Midbrain (tissue), 1 donor: ENCODE measurements at regions not wholly inside any gene's neighbourhood (a gene's known extent, or its start where the extent isn't known, plus 50 kb on each side); places are given as distances from the start of the nearest gene placed in this dataset.

Experiments used
- DNase-seq: peaks from one replicate; lab custom pipeline; 2025; lab: John Stamatoyannopoulos, UW

DNA sequence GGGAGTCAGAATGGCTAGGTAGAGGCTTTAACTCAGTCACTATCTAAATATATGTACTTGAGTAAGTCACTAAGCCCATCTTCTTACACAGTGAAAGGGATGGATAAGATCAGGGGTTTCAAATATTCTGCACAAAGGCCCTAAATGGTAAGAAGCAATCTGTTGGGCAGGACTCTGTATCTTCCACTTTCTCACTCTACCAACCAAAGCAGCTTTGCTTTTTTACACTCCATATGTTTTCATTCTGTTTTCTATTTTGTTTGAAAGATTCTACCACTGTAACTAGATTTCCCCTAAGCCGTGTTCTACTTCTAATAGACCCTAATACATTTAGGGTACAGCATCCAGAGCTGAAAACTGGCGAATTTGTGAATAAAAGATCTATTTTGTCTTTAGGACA lies 477.5 kb upstream of the NMUR2 start:
- no peak for DNase-seq

DNA sequence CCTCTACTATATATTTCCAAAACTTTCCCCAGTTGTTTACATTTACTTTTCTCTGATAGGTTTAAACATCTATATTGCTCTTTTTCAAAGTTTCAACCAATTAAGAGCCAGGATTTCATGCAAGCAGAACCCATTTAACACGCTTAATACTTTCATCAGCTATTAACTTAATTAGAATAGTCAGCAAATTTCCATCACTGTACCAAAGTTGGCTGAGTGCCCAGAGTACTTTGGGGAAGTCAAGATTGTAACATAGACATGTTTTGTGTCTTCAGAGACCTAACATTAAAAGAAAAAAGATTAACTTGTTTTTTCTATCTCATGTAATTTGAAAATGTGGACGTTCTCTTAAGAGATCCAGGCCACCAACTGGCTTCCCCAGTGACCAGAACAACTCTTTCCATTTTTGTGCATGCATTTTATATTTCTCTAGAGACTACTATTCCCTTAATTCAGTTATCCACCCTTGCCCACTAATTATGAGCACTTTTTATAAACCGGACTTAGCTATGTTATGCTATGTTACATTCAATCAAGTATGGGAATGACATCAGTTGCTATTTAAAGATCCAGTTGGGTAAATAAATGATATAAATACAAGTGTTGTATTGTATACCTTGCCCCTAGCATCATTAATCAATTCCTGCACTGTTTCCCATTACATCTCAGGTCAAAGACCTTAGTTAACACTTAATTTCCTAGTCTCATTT lies 478.1 kb upstream of the NMUR2 start:
- no peak for DNase-seq

DNA sequence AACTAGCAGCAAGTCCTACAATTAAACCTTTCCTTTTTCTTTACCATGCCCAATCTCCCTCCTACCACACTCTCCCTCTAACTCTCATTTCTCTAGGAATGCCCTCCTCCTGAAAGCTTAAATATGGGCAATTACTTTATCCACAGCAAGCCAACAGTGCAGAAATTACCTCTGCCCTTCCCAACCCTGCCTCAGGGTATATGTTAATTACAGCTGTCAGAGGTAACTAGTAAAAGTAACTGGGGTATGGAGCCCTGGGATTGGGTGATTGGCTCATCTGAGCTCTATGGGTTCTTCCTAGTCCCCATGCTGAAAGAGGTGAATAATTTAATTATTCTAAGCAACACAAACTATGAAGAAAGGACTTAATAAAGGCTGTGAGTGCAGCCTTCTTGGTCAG lies 478.9 kb upstream of the NMUR2 start:
- no peak for DNase-seq

DNA sequence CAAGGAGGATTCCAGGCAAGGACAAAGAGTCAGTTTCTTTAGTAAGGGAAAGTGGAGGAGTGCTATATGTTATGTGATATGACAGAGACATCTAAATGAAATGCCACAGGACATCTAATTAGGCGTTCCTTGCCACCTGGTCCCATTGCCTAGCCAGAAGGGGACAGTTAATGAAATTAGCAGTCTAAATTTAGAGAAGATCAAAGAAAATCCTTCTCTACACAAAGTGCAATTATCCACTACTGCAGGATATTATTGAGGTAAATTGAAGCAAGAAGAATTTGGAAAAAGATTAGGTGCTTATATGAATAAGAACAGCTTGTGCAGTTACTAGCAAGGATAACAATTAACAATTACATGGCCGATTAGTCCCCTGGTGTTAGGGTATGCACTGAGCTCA lies 495.3 kb upstream of the NMUR2 start:
- DNase-seq, result no peak

- no peak for DNase-seq
Measured at GRCh38 chr5:152901754-152902153, 496.7 kb upstream of the NMUR2 start.

GRCh38 chr5:152905286-152905685 lies 500.2 kb upstream of the NMUR2 start:
- DNase-seq, result no peak

- no peak for DNase-seq
Measured at GRCh38 chr5:152907488-152908245, 502.6 kb upstream of the NMUR2 start.

GRCh38 chr5:152912924-152913323 lies 507.8 kb upstream of the NMUR2 start:
- DNase-seq, result no peak

- no peak for DNase-seq
Measured at GRCh38 chr5:152932621-152933020, 527.5 kb upstream of the NMUR2 start.

DNA sequence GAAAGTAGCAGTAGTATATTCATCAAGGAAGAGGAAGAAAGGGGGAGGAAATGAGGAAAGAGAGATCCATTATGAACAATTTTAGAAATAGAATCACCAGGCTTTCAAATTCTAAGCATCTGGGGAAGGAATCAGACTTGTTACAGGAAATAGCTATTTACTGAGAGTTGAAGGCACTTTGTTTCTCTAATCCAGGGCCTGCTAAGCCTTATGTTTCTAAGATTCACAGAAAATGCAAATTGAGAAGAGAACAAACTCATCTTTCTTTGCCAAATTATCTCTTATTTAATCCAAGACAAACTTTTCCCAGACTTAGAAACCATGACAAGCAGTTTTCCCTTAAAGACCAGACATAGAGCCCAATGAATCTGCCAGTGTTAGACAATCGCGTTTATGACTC lies 528.0 kb upstream of the NMUR2 start:
- no peak for DNase-seq

- DNase-seq, result no peak
Measured at GRCh38 chr5:152938630-152939029, 533.6 kb upstream of the NMUR2 start.

GRCh38 chr5:152942633-152943336 lies 537.7 kb upstream of the NMUR2 start:
- DNase-seq, result no peak

DNA sequence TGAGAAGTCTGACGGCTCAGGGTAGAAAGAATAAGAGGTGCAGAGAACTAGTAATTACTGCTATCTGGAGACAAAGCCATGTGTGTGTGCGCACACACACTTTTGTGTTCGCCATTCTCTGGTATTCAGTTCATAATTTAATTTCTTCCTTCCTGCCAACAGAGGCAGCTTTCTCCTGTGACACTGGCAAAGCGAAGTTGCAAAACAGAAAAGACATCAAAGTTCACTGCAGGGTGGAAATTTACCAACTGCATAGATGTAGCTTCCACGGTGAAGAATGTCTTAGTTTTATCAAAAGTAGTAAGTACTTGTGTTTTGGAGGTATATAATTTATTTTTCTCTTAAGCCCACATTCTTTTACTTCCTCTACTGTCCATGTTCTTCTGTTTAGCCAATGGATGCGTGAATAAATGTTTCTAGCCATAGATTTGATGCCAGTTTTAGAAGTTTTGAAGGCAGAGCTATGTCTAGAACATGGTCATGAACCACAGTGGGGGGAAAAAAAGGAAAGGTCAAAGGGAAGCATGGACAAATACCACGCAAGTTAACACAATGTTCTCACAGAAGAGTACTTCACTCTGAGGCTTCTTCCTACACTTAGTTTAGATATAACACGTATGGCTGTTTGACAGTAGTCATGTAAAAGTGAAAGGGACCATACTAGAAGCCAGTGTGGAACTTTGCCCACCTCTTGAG lies 536.5 kb upstream of the GRIA1 start:
- no peak for DNase-seq

- no peak for DNase-seq
Measured at GRCh38 chr5:152956943-152957613, 533.4 kb upstream of the GRIA1 start.

- no peak for DNase-seq
Measured at GRCh38 chr5:152978141-152978835, 512.2 kb upstream of the GRIA1 start.

DNA sequence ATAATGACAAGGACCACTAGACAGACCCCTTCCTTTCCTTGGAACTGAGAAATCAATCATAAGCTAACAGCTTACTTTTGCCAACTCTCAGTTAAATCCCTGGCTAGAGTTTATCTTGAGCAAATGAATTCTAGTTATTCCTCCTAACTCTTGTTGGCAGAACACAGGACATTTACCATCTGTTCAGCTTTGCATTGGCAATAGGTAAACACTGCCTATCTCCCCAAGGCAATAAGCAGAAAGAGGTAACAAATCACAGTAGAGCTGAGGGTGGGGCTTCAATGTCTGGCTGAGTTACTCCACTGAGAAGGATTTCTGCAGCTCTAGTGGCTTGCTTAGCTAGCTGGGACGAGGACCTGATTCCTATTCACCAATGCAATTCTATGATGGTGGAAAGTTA lies 503.3 kb upstream of the GRIA1 start:
- no peak for DNase-seq

DNA sequence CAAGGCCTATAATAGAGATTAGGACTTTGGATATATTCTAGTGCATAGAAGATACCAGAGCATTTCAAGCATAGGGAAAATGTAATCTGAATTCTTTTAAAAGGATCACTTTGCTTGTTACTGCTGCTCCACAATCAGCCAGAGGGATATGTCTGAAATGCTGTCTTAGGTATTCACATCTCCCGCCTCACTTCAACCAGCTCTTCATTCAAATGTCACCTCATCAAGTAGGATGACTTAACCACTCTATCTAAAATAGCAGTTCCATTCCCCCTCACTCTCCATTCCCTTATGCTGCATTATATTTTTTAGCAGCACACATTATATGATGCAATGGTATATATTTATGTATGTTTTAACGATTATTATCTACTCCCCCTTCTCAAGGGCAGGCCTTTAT lies 500.3 kb upstream of the GRIA1 start:
- no peak for DNase-seq

DNA sequence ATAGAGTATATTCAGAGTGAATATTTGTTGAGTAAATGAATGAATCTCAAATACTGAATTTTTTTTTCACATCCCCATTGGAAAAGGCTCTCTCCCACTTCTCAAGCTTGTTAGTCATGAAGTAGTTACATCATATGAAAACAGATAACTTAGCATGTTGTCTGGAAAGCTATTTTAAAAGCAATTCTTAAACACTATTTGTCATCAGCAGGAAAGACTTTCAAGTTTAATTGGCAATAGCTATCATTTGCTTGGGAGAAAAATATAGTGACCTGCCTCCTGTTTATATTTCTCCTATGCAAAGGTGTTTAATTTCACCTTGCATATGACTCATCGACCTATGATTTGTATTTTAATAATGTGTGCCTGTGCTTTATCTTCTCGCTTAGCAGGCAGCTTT lies 499.8 kb upstream of the GRIA1 start:
- no peak for DNase-seq

DNA sequence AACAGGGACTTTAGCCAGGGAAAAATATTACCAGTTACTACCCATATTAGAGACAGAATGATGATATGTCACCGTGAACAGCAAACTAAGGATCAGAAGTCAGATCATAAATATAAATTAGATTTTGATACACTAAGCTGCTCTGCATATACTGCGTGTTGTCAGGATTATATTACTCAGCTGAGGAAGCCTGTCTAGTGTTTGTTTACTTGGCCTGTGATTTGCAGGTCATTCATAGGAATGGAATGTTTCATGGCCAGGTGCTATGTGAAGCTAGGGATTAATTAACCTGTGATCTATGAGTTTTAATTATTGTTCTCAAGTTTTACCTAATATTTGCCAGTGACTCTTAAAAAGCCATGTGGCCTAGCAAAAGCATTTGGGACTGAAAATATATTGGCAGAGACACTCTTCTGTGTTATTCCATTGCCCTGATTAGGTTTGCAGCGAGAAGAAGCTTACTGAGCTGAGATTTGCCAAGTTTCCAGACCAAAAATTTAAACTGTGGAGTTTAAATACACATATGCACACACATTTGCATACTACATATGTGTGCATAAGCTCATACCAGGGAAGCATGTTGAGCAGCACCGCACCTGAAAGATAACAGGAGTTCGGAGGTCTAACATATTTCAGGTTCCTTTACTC lies 496.3 kb upstream of the GRIA1 start:
- DNase-seq, result no peak

- DNase-seq, result no peak
Measured at GRCh38 chr5:152995214-152995725, 495.2 kb upstream of the GRIA1 start.

- DNase-seq, result no peak
Measured at GRCh38 chr5:153005711-153006110, 484.8 kb upstream of the GRIA1 start.
